Natural killer cell (primary cell): ENCODE measurements at regions not wholly inside any gene's neighbourhood (a gene's known extent, or its start where the extent isn't known, plus 50 kb on each side); places are given as distances from the start of the nearest gene placed in this dataset.

Experiments
- ATAC-seq, 3 donors: fragments of 150-1000 bp in 2 of 3; fragments of 200-7000 bp in 1 of 3; cut with Tn5 transposase; 1 replicate in 1 of 3; 2 replicates in 2 of 3; pipeline ENCODE4 v1.10.0; 2021; ENCODE audit warnings: mild to moderate bottlenecking in 2 of 3, moderate library complexity in 2 of 3
- DNase-seq, 2 donors: peaks; one replicate each; pipeline versions ENCODE4 v3.0.0 to v3.0.0-alpha.2; 2013 to 2021; ENCODE audit warnings: mixed read lengths in 1 of 2
- H3K27ac ChIP-seq: one replicate; pipeline ENCODE4 v1.5.1; 2013; ENCODE audit warnings: mild to moderate bottlenecking, low read length
- H3K27me3 ChIP-seq: one replicate; pipeline ENCODE4 v1.6.1; 2013; ENCODE audit warnings: low read length; ENCODE audit not compliant: control insufficient read depth, insufficient read depth
- H3K36me3 ChIP-seq: one replicate; pipeline ENCODE4 v1.6.1; 2013; ENCODE audit warnings: low read length; ENCODE audit not compliant: control insufficient read depth, insufficient read depth
- H3K4me1 ChIP-seq: one replicate; pipeline ENCODE4 v1.6.1; 2013; ENCODE audit warnings: low read length; ENCODE audit not compliant: control insufficient read depth, insufficient read depth
- H3K4me3 ChIP-seq: one replicate; pipeline ENCODE4 v1.5.1; 2013; ENCODE audit warnings: low read length
- H3K9me3 ChIP-seq: one replicate; pipeline ENCODE4 v1.6.1; 2013; ENCODE audit warnings: low read length; ENCODE audit not compliant: control insufficient read depth, insufficient read depth
- H3K27ac Mint-ChIP-seq, 2 donors: one replicate each; pipeline ENCODE4 v1.8.0; 2022; ENCODE audit warnings: mild to moderate bottlenecking in 2 of 2, mixed read lengths in 2 of 2, moderate library complexity in 1 of 2
- H3K27me3 Mint-ChIP-seq, 2 donors: one replicate each; pipeline ENCODE4 v1.8.0; 2022; ENCODE audit warnings: low read depth in 2 of 2, mixed read lengths in 2 of 2
- H3K36me3 Mint-ChIP-seq: one replicate; pipeline ENCODE4 v1.8.0; 2022; ENCODE audit warnings: mixed read lengths
- H3K4me1 Mint-ChIP-seq, 2 donors: one replicate each; pipeline ENCODE4 v1.8.0; 2022; ENCODE audit warnings: mixed read lengths in 2 of 2
- H3K4me3 Mint-ChIP-seq: one replicate; pipeline ENCODE4 v1.8.0; 2022; ENCODE audit warnings: mild to moderate bottlenecking, moderate library complexity, mixed read lengths
- H3K9me3 Mint-ChIP-seq, 2 donors: one replicate each; pipeline ENCODE4 v1.8.0; 2022; ENCODE audit warnings: mixed read lengths in 2 of 2
- WGBS: methylation state at CpG from one replicate; pipeline ENCODE4 v1.1.7; 2013; ENCODE audit warnings: missing lambda C conversion rate; ENCODE audit not compliant: insufficient coverage; 5-methylcytosine and 5-hydroxymethylcytosine counted together
- intact Hi-C: fragments of 100-400 bp; cut with micrococcal nuclease; formaldehyde crosslinking; loops from one replicate; pipeline ENCODE4 v1.14.2; 2022
- TF ChIP-seq, protein P1 (sequence below): fragments of 200-600 bp; IDR thresholded peaks from one replicate; pipeline ENCODE4 v1.8.0; 2022; ENCODE audit warnings: antibody characterized with exemption

DNA sequence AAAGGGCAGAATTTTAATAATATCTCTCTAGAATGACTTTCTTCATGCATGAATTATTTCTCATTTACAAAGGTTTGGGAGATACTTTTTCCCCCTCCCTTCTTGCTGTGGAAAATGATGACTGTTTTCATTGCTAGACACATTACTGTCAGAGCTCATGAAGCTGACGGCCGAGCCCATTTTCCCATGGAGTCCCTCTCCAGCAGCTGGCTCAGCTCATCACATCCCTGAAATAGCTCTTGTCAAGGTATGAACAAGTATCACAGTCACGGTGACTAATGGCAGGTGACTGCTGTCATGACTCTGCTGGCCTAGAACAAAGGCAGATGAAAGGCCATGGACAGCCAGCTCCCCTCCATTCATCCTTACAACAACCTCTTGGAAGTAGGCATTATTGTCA lies 208.1 kb downstream of the ABCC12 start:
- no peaks in the 10 kb centered on the region for H3K27me3 Mint-ChIP-seq
- H3K27ac Mint-ChIP-seq, result no peak overlapping the region
- peaks cover 0 to 2% of the 10 kb centered on the region in 2 donors for H3K9me3 Mint-ChIP-seq
- no peaks in the 10 kb centered on the region for H3K9me3 ChIP-seq
- H3K27me3 ChIP-seq, result no peaks in the 10 kb centered on the region
- WGBS, result 90% methylated on average over 3 of the region's 3 CpGs
- no peaks in the 10 kb centered on the region for H3K4me1 ChIP-seq
- no peak for DNase-seq
- H3K36me3 ChIP-seq, result no peaks in the 10 kb centered on the region
- H3K4me1 Mint-ChIP-seq, result no peaks in the 10 kb centered on the region
- no peak overlapping the region for H3K27ac ChIP-seq
- TF ChIP-seq, protein P1, sequence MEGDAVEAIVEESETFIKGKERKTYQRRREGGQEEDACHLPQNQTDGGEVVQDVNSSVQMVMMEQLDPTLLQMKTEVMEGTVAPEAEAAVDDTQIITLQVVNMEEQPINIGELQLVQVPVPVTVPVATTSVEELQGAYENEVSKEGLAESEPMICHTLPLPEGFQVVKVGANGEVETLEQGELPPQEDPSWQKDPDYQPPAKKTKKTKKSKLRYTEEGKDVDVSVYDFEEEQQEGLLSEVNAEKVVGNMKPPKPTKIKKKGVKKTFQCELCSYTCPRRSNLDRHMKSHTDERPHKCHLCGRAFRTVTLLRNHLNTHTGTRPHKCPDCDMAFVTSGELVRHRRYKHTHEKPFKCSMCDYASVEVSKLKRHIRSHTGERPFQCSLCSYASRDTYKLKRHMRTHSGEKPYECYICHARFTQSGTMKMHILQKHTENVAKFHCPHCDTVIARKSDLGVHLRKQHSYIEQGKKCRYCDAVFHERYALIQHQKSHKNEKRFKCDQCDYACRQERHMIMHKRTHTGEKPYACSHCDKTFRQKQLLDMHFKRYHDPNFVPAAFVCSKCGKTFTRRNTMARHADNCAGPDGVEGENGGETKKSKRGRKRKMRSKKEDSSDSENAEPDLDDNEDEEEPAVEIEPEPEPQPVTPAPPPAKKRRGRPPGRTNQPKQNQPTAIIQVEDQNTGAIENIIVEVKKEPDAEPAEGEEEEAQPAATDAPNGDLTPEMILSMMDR, result no peak
- no peaks in the 10 kb centered on the region for H3K36me3 Mint-ChIP-seq
- intact Hi-C loops, result no loop called here
- no peak overlapping the region for H3K4me3 Mint-ChIP-seq
- ATAC-seq, result no peak
- H3K4me3 ChIP-seq, result no peak overlapping the region

DNA sequence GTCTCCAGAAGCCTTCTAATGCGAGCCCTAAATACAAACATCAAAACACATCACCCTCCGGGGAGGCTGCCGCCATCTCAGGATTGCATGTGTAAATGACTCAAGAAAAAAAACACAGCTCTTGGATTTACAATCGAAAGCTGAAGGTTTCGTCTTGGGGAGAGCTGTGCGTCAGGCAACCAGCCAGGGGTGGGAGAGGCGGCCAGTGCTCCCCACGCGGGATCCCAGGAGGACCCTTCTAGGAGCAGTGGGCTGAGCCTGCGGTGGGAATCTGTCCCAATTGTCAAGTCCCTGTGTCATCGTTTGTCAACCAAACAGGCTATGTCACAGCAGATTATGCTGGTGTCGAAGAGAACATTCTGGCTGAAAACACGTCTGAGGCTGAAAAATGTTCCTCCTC lies 209.7 kb downstream of the ABCC12 start:
- peaks cover 0 to 2% of the 10 kb centered on the region in 2 donors for H3K9me3 Mint-ChIP-seq

DNA sequence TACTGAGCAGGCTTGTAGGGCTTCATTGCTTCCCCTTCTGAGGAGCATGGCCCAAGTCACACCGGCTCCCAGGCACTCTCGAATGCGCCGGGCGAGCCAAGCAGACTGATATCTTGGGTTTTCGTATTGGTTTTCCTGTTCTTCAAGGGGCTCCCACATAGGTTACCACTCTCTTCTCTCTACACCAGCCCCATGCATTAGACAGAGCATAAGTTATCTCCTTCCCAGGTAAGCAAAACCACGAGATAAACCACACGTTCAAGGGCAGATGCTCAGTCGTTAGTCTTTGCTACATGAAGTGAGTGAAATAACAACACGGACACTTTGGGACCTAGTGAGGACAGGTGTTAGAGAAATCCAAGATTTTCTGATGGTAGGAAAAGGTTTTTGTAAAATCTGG lies 211.2 kb downstream of the ABCC12 start:
- H3K4me3 Mint-ChIP-seq, result no peak overlapping the region
- TF ChIP-seq, protein P1, result no peak
- Histone ChIP-seq H3K9me3 (no peaks in the 10 kb centered on the region), H3K36me3 (no peaks in the 10 kb centered on the region), H3K4me1 (no peaks in the 10 kb centered on the region), H3K27ac (no peak overlapping the region), H3K4me3 (no peak overlapping the region), H3K27me3 (no peaks in the 10 kb centered on the region)
- no peaks in the 10 kb centered on the region for H3K27me3 Mint-ChIP-seq
- 87% methylated on average over 10 of the region's 10 CpGs for WGBS
- no peaks in the 10 kb centered on the region for H3K36me3 Mint-ChIP-seq
- intact Hi-C loops, result no loop called here
- ATAC-seq (no peak), DNase-seq (no peak)
- H3K4me1 Mint-ChIP-seq, result no peaks in the 10 kb centered on the region
- H3K9me3 Mint-ChIP-seq, result peaks cover 0 to 2% of the 10 kb centered on the region in 2 donors
- H3K27ac Mint-ChIP-seq, result no peak overlapping the region

More for the DNA sequence above, 209.7 kb downstream of the ABCC12 start:
- H3K4me3 Mint-ChIP-seq, result no peak overlapping the region
- Histone ChIP-seq H3K27ac (no peak overlapping the region), H3K9me3 (no peaks in the 10 kb centered on the region), H3K4me1 (no peaks in the 10 kb centered on the region), H3K27me3 (no peaks in the 10 kb centered on the region), H3K36me3 (no peaks in the 10 kb centered on the region), H3K4me3 (no peak overlapping the region)
- 90% methylated on average over 13 of the region's 13 CpGs for WGBS
- H3K36me3 Mint-ChIP-seq, result no peaks in the 10 kb centered on the region
- TF ChIP-seq, protein P1, result no peak
- no peak for ATAC-seq
- H3K4me1 Mint-ChIP-seq, result no peaks in the 10 kb centered on the region
- no peak overlapping the region for H3K27ac Mint-ChIP-seq
- no peaks in the 10 kb centered on the region for H3K27me3 Mint-ChIP-seq
- intact Hi-C loops, result no loop called here
- DNase-seq, result no peak

GRCh38 chr16:47943235-47943634 lies 212.6 kb downstream of the ABCC12 start:
- WGBS, result 90% methylated on average over 6 of the region's 6 CpGs
- no peak overlapping the region for H3K4me3 Mint-ChIP-seq
- no peaks in the 10 kb centered on the region for H3K27me3 Mint-ChIP-seq
- Histone ChIP-seq H3K4me1 (no peaks in the 10 kb centered on the region), H3K9me3 (no peaks in the 10 kb centered on the region), H3K27me3 (no peaks in the 10 kb centered on the region), H3K27ac (no peak overlapping the region), H3K4me3 (no peak overlapping the region), H3K36me3 (no peaks in the 10 kb centered on the region)
- TF ChIP-seq, protein P1, result no peak
- no peaks in the 10 kb centered on the region for H3K4me1 Mint-ChIP-seq
- peaks cover 0 to 2% of the 10 kb centered on the region in 2 donors for H3K9me3 Mint-ChIP-seq
- no peaks in the 10 kb centered on the region for H3K36me3 Mint-ChIP-seq
- DNase-seq (no peak), ATAC-seq (no peak)
- intact Hi-C loops, result no loop called here
- no peak overlapping the region for H3K27ac Mint-ChIP-seq
